ENCODE measurements at regions not wholly inside any gene's neighbourhood (a gene's known extent, or its start where the extent isn't known, plus 50 kb on each side); places are given as distances from the start of the nearest gene placed in this dataset.

- ChIA-PET RAD21 (ENCODE audit: unreplicated experiment) (interaction anchor here (1.4 kb wide), 1 partner anchor 13 kb away, joined by 3 read pairs; no protein-coding TSS in a partner anchor), SMC1A (ENCODE audit: uncharacterized antibody, unreplicated experiment) (interaction anchor here (1.3 kb wide), 1 partner anchor 9 kb away, joined by 3 read pairs; no protein-coding TSS in a partner anchor), CTCF (no interaction called here), POLR2A (no interaction called here)
- H3K27ac ChIP-seq (ENCODE audit: control insufficient read depth, insufficient read depth): no peak overlapping the region
- no peak for FAIRE-seq
- H3K36me3 ChIP-seq (ENCODE audit: control insufficient read depth in 2 of 2, insufficient read depth in 2 of 2, low read length in 1 of 2): no peaks in the 10 kb centered on the region
- no peaks in the 10 kb centered on the region for H3K79me2 ChIP-seq (ENCODE audit: control insufficient read depth, insufficient read depth, low read length)
- ATAC-seq: no peak
- WGBS (ENCODE audit: insufficient coverage, insufficient replicate concordance, low lambda C conversion rate, missing lambda C conversion rate): 28% methylated on average over 5 of the region's 5 CpGs
- in situ Hi-C loops (cut with MboI) (no loop called here), intact Hi-C loops (cut with micrococcal nuclease; ENCODE audit: unreplicated experiment) (no loop called here)
- no TSS peak for BruUV-seq (replicated peaks)
- H3K9me3 ChIP-seq (replicated peaks; ENCODE audit: control insufficient read depth, insufficient read depth, low read length): no peaks in the 10 kb centered on the region
- no peak overlapping the region for H3K4me2 ChIP-seq (ENCODE audit: control insufficient read depth, insufficient read depth)
- H2AFZ ChIP-seq (ENCODE audit: control insufficient read depth, low read depth, low read length): no peak overlapping the region
- no peak overlapping the region for H3K4me3 ChIP-seq
- no peaks in the 10 kb centered on the region for H4K20me1 ChIP-seq (ENCODE audit: control insufficient read depth, insufficient read depth)
- H3K27me3 ChIP-seq (replicated peaks in 1 of 2; ENCODE audit: control insufficient read depth in 2 of 2, insufficient read depth in 2 of 2, low read length in 1 of 2): no peaks in the 10 kb centered on the region; a peak in 2 of 4 replicates
- no peak overlapping the region for H3K9ac ChIP-seq (ENCODE audit: control insufficient read depth, insufficient read depth, low read length)
- no peaks in the 10 kb centered on the region for H3K4me1 ChIP-seq (ENCODE audit: control insufficient read depth, insufficient read depth, low read length)
- no peak for DNase-seq (ENCODE audit: low read depth, low spot score)
- TF ChIP-seq BHLHE40 (IDR thresholded peaks at IDR 0.05; ENCODE audit: borderline replicate concordance in 1 of 2, low read depth in 2 of 2, low read length in 1 of 2): no peak
- TF ChIP-seq PML (IDR thresholded peaks at IDR 0.05; ENCODE audit: low read length): no peak
- TF ChIP-seq NKRF (conservative IDR thresholded peaks at IDR 0.05): no peak
- TF ChIP-seq SMC3 (IDR thresholded peaks at IDR 0.05; ENCODE audit: borderline replicate concordance, low read length): no peak
- TF ChIP-seq ZNF622 (IDR thresholded peaks at IDR 0.05): no peak
- TF ChIP-seq ZNF217 (IDR thresholded peaks at IDR 0.05): no peak
- TF ChIP-seq, protein P1, sequence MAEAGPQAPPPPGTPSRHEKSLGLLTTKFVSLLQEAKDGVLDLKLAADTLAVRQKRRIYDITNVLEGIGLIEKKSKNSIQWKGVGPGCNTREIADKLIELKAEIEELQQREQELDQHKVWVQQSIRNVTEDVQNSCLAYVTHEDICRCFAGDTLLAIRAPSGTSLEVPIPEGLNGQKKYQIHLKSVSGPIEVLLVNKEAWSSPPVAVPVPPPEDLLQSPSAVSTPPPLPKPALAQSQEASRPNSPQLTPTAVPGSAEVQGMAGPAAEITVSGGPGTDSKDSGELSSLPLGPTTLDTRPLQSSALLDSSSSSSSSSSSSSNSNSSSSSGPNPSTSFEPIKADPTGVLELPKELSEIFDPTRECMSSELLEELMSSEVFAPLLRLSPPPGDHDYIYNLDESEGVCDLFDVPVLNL (IDR thresholded peaks at IDR 0.05; ENCODE audit: low read depth, low read length): no peak
- no peak for TF ChIP-seq EZH2 (IDR thresholded peaks at IDR 0.05; ENCODE audit: borderline replicate concordance, control insufficient read depth, low read depth, low read length)
- no peak for TF ChIP-seq SIN3A (IDR thresholded peaks at IDR 0.05; ENCODE audit: low read depth, low read length)
- no peak for TF ChIP-seq MYC (IDR thresholded peaks at IDR 0.05; ENCODE audit: insufficient read depth, insufficient read length, insufficient replicate concordance, low read length, severe bottlenecking)
- TF ChIP-seq MLLT1 (IDR thresholded peaks at IDR 0.05): no peak
- TF ChIP-seq, protein P2, sequence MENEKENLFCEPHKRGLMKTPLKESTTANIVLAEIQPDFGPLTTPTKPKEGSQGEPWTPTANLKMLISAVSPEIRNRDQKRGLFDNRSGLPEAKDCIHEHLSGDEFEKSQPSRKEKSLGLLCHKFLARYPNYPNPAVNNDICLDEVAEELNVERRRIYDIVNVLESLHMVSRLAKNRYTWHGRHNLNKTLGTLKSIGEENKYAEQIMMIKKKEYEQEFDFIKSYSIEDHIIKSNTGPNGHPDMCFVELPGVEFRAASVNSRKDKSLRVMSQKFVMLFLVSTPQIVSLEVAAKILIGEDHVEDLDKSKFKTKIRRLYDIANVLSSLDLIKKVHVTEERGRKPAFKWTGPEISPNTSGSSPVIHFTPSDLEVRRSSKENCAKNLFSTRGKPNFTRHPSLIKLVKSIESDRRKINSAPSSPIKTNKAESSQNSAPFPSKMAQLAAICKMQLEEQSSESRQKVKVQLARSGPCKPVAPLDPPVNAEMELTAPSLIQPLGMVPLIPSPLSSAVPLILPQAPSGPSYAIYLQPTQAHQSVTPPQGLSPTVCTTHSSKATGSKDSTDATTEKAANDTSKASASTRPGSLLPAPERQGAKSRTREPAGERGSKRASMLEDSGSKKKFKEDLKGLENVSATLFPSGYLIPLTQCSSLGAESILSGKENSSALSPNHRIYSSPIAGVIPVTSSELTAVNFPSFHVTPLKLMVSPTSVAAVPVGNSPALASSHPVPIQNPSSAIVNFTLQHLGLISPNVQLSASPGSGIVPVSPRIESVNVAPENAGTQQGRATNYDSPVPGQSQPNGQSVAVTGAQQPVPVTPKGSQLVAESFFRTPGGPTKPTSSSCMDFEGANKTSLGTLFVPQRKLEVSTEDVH (IDR thresholded peaks at IDR 0.05; ENCODE audit: low read depth, partially characterized antibody): no peak
- no peak for TF ChIP-seq SKIL (IDR thresholded peaks at IDR 0.05; ENCODE audit: low read depth, poor library complexity, severe bottlenecking)
- no peak for TF ChIP-seq NR2F1 (conservative IDR thresholded peaks at IDR 0.05)
- no peak for TF ChIP-seq CREB1 (IDR thresholded peaks at IDR 0.05; ENCODE audit: low read depth)
These were observed 436.6 kb downstream of the LRATD1 start for GRCh38 chr2:15069149-15069548.

All from GM12878 (cell line).